ENCODE measurements at regions not wholly inside any gene's neighbourhood (a gene's known extent, or its start where the extent isn't known, plus 50 kb on each side); places are given as distances from the start of the nearest gene placed in this dataset.

DNA sequence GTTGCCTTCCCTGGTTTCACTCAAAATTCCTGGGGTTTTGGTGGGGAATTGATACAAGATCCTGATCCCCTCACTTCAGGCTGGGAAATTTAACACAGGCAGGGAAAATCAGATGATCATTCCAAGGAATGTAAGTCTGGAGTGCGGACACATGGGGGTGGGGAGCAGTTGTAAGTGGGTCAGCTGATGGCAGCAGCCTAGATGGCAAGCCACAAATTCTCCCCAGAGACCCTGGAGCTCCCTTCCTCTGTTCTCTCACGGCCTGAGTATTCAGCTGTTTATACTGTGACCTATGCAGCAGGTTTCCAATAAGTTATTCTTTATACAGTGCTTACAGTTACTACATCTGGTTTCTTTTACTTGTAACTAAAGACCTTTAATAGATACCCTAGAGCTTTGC lies 144.9 kb downstream of the SH3BGRL2 start:
- TF ChIP-seq CTCF (conservative IDR thresholded peaks at IDR 0.05; ENCODE audit: low read depth, low read length) = no peak
- TF ChIP-seq MAZ (IDR thresholded peaks at IDR 0.05; ENCODE audit: borderline replicate concordance, low read depth, low read length) = no peak
- no peak for TF ChIP-seq CEBPB (IDR thresholded peaks at IDR 0.05; ENCODE audit: low read depth, low read length)
- TF ChIP-seq RCOR1 (IDR thresholded peaks at IDR 0.05; ENCODE audit: insufficient replicate concordance, low read length) = no peak
- TF ChIP-seq POLR2A (IDR thresholded peaks at IDR 0.05; ENCODE audit: low read depth, low read length) = no peak
- TF ChIP-seq, protein P1, sequence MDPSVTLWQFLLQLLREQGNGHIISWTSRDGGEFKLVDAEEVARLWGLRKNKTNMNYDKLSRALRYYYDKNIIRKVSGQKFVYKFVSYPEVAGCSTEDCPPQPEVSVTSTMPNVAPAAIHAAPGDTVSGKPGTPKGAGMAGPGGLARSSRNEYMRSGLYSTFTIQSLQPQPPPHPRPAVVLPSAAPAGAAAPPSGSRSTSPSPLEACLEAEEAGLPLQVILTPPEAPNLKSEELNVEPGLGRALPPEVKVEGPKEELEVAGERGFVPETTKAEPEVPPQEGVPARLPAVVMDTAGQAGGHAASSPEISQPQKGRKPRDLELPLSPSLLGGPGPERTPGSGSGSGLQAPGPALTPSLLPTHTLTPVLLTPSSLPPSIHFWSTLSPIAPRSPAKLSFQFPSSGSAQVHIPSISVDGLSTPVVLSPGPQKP (IDR thresholded peaks at IDR 0.05; ENCODE audit: borderline replicate concordance, low read depth, low read length) = no peak
- TF ChIP-seq BHLHE40 (IDR thresholded peaks at IDR 0.05; ENCODE audit: low read depth, low read length) = no peak
- TF ChIP-seq, protein P2, sequence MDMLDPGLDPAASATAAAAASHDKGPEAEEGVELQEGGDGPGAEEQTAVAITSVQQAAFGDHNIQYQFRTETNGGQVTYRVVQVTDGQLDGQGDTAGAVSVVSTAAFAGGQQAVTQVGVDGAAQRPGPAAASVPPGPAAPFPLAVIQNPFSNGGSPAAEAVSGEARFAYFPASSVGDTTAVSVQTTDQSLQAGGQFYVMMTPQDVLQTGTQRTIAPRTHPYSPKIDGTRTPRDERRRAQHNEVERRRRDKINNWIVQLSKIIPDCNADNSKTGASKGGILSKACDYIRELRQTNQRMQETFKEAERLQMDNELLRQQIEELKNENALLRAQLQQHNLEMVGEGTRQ (IDR thresholded peaks at IDR 0.05; ENCODE audit: low read depth, low read length) = no peak
- TF ChIP-seq MAFK (IDR thresholded peaks at IDR 0.05; ENCODE audit: low read depth, low read length) = no peak
- TF ChIP-seq RAD21 (IDR thresholded peaks at IDR 0.05; ENCODE audit: low read length) = no peak
- TF ChIP-seq NFE2L2 (IDR thresholded peaks at IDR 0.05; ENCODE audit: low read depth, low read length) = no peak
- TF ChIP-seq SMC3 (IDR thresholded peaks at IDR 0.05; ENCODE audit: low read depth, low read length) = no peak
